ENCODE measurements at regions not wholly inside any gene's neighbourhood (a gene's known extent, or its start where the extent isn't known, plus 50 kb on each side); places are given as distances from the start of the nearest gene placed in this dataset.

- TF ChIP-seq YY1 (IDR thresholded peaks at IDR 0.05; ENCODE audit: low read depth, low read length) = no peak
- no peak for TF ChIP-seq KDM1A (IDR thresholded peaks at IDR 0.05; ENCODE audit: borderline replicate concordance, low read length)
- no peak for TF ChIP-seq SRF (IDR thresholded peaks at IDR 0.05; ENCODE audit: low read depth, low read length)
- TF ChIP-seq SUZ12 (IDR thresholded peaks at IDR 0.05; ENCODE audit: low read length) = no peak
- TF ChIP-seq TEAD4 (IDR thresholded peaks at IDR 0.05; ENCODE audit: low read depth, low read length) = no peak
- no peak for TF ChIP-seq CHD2 (IDR thresholded peaks at IDR 0.05; ENCODE audit: low read length)
- TF ChIP-seq MAX (IDR thresholded peaks at IDR 0.05) = no peak
- TF ChIP-seq POLR2A (IDR thresholded peaks at IDR 0.05; ENCODE audit: control extremely low read depth in 1 of 2, low read depth in 2 of 2, low read length in 2 of 2) = no peak
- no peak for TF ChIP-seq PHF8 (conservative IDR thresholded peaks at IDR 0.05; ENCODE audit: low read depth, low read length)
- TF ChIP-seq ZNF274 (IDR thresholded peaks at IDR 0.05; ENCODE audit: borderline replicate concordance, extremely low read depth, low read length) = no peak
Observed at GRCh38 chr5:2684606-2685005, 66.9 kb downstream of the IRX2 start.

All from H1 (cell line).